SK-N-SH treated with all-trans-retinoic acid at 6 μM for 48 hours (cell line): ENCODE measurements at regions not wholly inside any gene's neighbourhood (a gene's known extent, or its start where the extent isn't known, plus 50 kb on each side); places are given as distances from the start of the nearest gene placed in this dataset.

Experiments used
- ATAC-seq: fragments of 200-7000 bp; cut with Tn5 transposase; 3 replicates; pipeline ENCODE4 v1.9.1; 2020; ENCODE audit warnings: mild to moderate bottlenecking, moderate library complexity
- ARNTL ChIP-seq: fragments of 450-650 bp; formaldehyde crosslinking; IDR thresholded peaks from 2 replicates; pipeline ENCODE4 v1.5.0; 2020; ENCODE audit warnings: low read depth, mild to moderate bottlenecking, moderate library complexity, borderline replicate concordance
- CSDC2 ChIP-seq: fragments of 250-450 bp; sonication (Bioruptor Pico); IDR thresholded peaks from 2 replicates; pipeline ENCODE4 v1.5.0; 2020; ENCODE audit warnings: mild to moderate bottlenecking, moderate library complexity
- CSRNP3 ChIP-seq: fragments of 250-450 bp; sonication (Bioruptor Pico); IDR thresholded peaks from 2 replicates; pipeline ENCODE4 v1.5.1; 2021; ENCODE audit warnings: mild to moderate bottlenecking, moderate library complexity
- ESRRG ChIP-seq: fragments of 250-450 bp; sonication (Bioruptor Pico); IDR thresholded peaks from 2 replicates; pipeline ENCODE4 v1.6.1; 2021; ENCODE audit warnings: mild to moderate bottlenecking
- GLIS3 ChIP-seq: fragments of 250-450 bp; sonication (Bioruptor Pico); IDR thresholded peaks from 2 replicates; pipeline ENCODE4 v1.5.0; 2020; ENCODE audit warnings: mild to moderate bottlenecking, moderate library complexity
- ISL1 ChIP-seq: fragments of 250-450 bp; sonication (Bioruptor Pico); IDR thresholded peaks from 2 replicates; pipeline ENCODE4 v2.1.2; 2022; ENCODE audit warnings: mild to moderate bottlenecking, moderate library complexity
- OSR1 ChIP-seq: fragments of 250-450 bp; sonication (Bioruptor Pico); IDR thresholded peaks from 2 replicates; pipeline ENCODE4 v1.8.0; 2022; ENCODE audit warnings: moderate library complexity, mild to moderate bottlenecking, inconsistent platforms
- PPARA ChIP-seq: fragments of 250-450 bp; sonication (Bioruptor Pico); IDR thresholded peaks from 2 replicates; pipeline ENCODE4 v1.5.0; 2020; ENCODE audit warnings: mild to moderate bottlenecking, borderline replicate concordance
- RARB ChIP-seq: fragments of 250-450 bp; sonication (Bioruptor Pico); IDR thresholded peaks from 2 replicates; pipeline ENCODE4 v1.8.0; 2021; ENCODE audit warnings: mild to moderate bottlenecking, moderate library complexity
- SNAI2 ChIP-seq: fragments of 250-450 bp; sonication (Bioruptor Pico); IDR thresholded peaks from 2 replicates; pipeline ENCODE4 v1.5.0; 2020; ENCODE audit warnings: mild to moderate bottlenecking, moderate library complexity
- TCF4 ChIP-seq: fragments of 250-450 bp; sonication (Bioruptor Pico); IDR thresholded peaks from 2 replicates; pipeline ENCODE4 v1.8.0; 2021; ENCODE audit warnings: mild to moderate bottlenecking, moderate library complexity, borderline replicate concordance
- TOX ChIP-seq: fragments of 250-450 bp; sonication (Bioruptor Pico); IDR thresholded peaks from 2 replicates; pipeline ENCODE4 v1.8.0; 2021; ENCODE audit warnings: mild to moderate bottlenecking, moderate library complexity, borderline replicate concordance
- ZC3H10 ChIP-seq: fragments of 250-450 bp; sonication (Bioruptor Pico); IDR thresholded peaks from 2 replicates; pipeline ENCODE4 v1.5.1; 2021; ENCODE audit warnings: mild to moderate bottlenecking, moderate library complexity
- ZFP3 ChIP-seq: fragments of 250-450 bp; sonication (Bioruptor Pico); IDR thresholded peaks from 2 replicates; pipeline ENCODE4 v1.5.0; 2020; ENCODE audit warnings: mild to moderate bottlenecking, moderate library complexity
- ZFP30 ChIP-seq: fragments of 450-650 bp; formaldehyde crosslinking; IDR thresholded peaks from 2 replicates; pipeline ENCODE4 v1.5.0; 2022; ENCODE audit warnings: mild to moderate bottlenecking, moderate library complexity
- ZNF565 ChIP-seq: fragments of 450-650 bp; formaldehyde crosslinking; conservative IDR thresholded peaks from 2 replicates; pipeline ENCODE4 v1.5.0; 2020; ENCODE audit warnings: low read depth, mild to moderate bottlenecking, moderate library complexity
- ZNF70 ChIP-seq: fragments of 450-650 bp; formaldehyde crosslinking; IDR thresholded peaks from 2 replicates; pipeline ENCODE4 v1.5.0; 2020; ENCODE audit warnings: mild to moderate bottlenecking, moderate library complexity
- ZNF8 ChIP-seq: fragments of 450-650 bp; formaldehyde crosslinking; IDR thresholded peaks from 2 replicates; pipeline ENCODE4 v1.5.0; 2020; ENCODE audit warnings: mild to moderate bottlenecking, moderate library complexity
- TF ChIP-seq, protein P1 (sequence below): fragments of 250-450 bp; sonication (Bioruptor Pico); IDR thresholded peaks from 2 replicates; pipeline ENCODE4 v1.8.0; 2020; ENCODE audit warnings: mild to moderate bottlenecking, moderate library complexity, borderline replicate concordance
- TF ChIP-seq, protein P2 (sequence below): fragments of 250-450 bp; sonication (Bioruptor Pico); IDR thresholded peaks from 2 replicates; pipeline ENCODE4 v1.8.0; 2021; ENCODE audit warnings: low read depth, mild to moderate bottlenecking, moderate library complexity, borderline replicate concordance
- TF ChIP-seq, protein P3 (sequence below): fragments of 250-450 bp; sonication (Bioruptor Pico); IDR thresholded peaks from 2 replicates; pipeline ENCODE4 v1.5.0; 2020; ENCODE audit warnings: mild to moderate bottlenecking, moderate library complexity

DNA sequence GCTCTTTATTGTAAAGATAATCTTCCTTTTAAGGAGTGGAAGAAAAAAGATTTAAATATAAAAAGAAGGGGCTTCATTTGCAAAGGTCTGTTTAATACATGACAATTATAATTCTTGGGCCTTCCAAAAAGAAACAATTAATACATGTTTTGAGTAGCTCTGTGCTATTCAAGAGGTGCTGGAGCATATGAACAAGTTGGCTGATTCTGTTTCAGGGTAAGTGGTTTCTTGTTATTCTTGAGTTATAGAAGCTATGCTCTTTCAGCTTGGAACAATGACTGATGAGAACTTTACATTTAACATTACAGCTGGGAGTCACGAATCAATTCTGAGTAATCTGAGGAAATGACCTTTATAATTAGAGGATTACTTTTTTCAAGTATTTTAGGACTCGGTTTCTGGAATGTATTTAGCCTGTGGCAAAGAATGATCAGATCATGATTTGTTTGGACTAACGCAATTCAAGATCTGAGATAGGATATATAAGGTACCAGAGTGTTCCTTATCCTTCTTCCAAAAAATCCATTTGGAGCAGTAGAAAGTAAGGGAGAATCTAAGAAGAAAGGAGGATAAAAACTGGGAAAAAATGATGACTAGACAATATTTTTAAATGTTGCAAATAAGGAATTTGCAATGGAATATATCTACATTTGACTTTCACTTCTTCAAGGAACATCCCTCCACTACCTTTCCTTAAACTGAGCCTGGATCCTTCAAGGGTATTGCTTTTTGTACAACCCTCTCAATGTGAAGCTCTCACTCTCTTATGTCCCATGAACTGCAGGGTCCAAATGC lies 77.1 kb upstream of the KCTD3 start:
- ATAC-seq: no peak
- TF ChIP-seq CSRNP3 (no peak), CSDC2 (CRISPR knock-in tag) (no peak), ZNF70 (CRISPR knock-in tag) (no peak)

DNA sequence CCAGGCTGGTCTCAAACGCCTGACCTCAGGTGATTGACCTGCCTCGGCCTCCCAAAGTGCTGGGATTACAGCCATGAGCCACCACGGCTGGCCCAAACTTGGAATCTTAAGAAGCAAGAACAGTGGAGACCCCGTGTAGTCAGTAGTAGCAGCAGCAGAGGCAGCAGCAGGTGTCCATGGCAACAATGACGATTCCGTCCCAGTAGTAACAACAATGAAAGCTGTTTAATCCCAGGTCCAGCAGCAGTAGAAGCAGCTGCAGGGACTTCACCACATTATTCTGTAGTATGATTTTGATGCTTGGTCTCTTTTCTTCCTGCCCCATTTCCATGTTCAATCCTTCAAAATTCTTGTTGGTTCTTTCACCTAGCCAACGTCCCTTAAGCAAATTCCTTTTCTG lies 69.6 kb upstream of the KCTD3 start:
- TF ChIP-seq CSDC2 (CRISPR knock-in tag): no peak
- TF ChIP-seq, protein P1, sequence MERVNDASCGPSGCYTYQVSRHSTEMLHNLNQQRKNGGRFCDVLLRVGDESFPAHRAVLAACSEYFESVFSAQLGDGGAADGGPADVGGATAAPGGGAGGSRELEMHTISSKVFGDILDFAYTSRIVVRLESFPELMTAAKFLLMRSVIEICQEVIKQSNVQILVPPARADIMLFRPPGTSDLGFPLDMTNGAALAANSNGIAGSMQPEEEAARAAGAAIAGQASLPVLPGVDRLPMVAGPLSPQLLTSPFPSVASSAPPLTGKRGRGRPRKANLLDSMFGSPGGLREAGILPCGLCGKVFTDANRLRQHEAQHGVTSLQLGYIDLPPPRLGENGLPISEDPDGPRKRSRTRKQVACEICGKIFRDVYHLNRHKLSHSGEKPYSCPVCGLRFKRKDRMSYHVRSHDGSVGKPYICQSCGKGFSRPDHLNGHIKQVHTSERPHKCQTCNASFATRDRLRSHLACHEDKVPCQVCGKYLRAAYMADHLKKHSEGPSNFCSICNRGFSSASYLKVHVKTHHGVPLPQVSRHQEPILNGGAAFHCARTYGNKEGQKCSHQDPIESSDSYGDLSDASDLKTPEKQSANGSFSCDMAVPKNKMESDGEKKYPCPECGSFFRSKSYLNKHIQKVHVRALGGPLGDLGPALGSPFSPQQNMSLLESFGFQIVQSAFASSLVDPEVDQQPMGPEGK (CRISPR knock-in tag): no peak
- TF ChIP-seq OSR1 (CRISPR knock-in tag): no peak
- no peak for TF ChIP-seq ISL1 (CRISPR knock-in tag)
- no peak for TF ChIP-seq PPARA (CRISPR knock-in tag)
- TF ChIP-seq TCF4 (CRISPR knock-in tag): no peak
- no peak for TF ChIP-seq ZNF565 (CRISPR knock-in tag)
- no peak for TF ChIP-seq TOX (CRISPR knock-in tag)
- no peak for TF ChIP-seq ZFP30 (CRISPR knock-in tag)
- TF ChIP-seq ZNF70 (CRISPR knock-in tag): no peak
- TF ChIP-seq ESRRG (CRISPR knock-in tag): no peak
- TF ChIP-seq, protein P2, sequence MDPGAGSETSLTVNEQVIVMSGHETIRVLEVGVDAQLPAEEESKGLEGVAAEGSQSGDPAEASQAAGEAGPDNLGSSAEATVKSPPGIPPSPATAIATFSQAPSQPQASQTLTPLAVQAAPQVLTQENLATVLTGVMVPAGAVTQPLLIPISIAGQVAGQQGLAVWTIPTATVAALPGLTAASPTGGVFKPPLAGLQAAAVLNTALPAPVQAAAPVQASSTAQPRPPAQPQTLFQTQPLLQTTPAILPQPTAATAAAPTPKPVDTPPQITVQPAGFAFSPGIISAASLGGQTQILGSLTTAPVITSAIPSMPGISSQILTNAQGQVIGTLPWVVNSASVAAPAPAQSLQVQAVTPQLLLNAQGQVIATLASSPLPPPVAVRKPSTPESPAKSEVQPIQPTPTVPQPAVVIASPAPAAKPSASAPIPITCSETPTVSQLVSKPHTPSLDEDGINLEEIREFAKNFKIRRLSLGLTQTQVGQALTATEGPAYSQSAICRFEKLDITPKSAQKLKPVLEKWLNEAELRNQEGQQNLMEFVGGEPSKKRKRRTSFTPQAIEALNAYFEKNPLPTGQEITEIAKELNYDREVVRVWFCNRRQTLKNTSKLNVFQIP (CRISPR knock-in tag): no peak
- TF ChIP-seq SNAI2 (CRISPR knock-in tag): no peak
- TF ChIP-seq ZNF8 (CRISPR knock-in tag): no peak
- peak; percentile 36; the same call in 1 of the 3 replicates for ATAC-seq

- no peak for ATAC-seq
- TF ChIP-seq ARNTL (CRISPR knock-in tag) (no peak), ZFP30 (CRISPR knock-in tag) (no peak), ZNF8 (CRISPR knock-in tag) (no peak), CSDC2 (CRISPR knock-in tag) (no peak), ZFP3 (CRISPR knock-in tag) (no peak), OSR1 (CRISPR knock-in tag) (no peak), ZNF565 (CRISPR knock-in tag) (no peak), RARB (CRISPR knock-in tag) (no peak)
- TF ChIP-seq, protein P2 (CRISPR knock-in tag): no peak
Observed at GRCh38 chr1:215501496-215501895, 65.6 kb upstream of the KCTD3 start.

- no peak for TF ChIP-seq CSDC2 (CRISPR knock-in tag)
- no peak for TF ChIP-seq ZFP3 (CRISPR knock-in tag)
- TF ChIP-seq GLIS3 (CRISPR knock-in tag): no peak
- TF ChIP-seq, protein P2 (CRISPR knock-in tag): no peak
- TF ChIP-seq ZC3H10: no peak
- no peak for TF ChIP-seq PPARA (CRISPR knock-in tag)
- no peak for TF ChIP-seq SNAI2 (CRISPR knock-in tag)
- TF ChIP-seq, protein P3, sequence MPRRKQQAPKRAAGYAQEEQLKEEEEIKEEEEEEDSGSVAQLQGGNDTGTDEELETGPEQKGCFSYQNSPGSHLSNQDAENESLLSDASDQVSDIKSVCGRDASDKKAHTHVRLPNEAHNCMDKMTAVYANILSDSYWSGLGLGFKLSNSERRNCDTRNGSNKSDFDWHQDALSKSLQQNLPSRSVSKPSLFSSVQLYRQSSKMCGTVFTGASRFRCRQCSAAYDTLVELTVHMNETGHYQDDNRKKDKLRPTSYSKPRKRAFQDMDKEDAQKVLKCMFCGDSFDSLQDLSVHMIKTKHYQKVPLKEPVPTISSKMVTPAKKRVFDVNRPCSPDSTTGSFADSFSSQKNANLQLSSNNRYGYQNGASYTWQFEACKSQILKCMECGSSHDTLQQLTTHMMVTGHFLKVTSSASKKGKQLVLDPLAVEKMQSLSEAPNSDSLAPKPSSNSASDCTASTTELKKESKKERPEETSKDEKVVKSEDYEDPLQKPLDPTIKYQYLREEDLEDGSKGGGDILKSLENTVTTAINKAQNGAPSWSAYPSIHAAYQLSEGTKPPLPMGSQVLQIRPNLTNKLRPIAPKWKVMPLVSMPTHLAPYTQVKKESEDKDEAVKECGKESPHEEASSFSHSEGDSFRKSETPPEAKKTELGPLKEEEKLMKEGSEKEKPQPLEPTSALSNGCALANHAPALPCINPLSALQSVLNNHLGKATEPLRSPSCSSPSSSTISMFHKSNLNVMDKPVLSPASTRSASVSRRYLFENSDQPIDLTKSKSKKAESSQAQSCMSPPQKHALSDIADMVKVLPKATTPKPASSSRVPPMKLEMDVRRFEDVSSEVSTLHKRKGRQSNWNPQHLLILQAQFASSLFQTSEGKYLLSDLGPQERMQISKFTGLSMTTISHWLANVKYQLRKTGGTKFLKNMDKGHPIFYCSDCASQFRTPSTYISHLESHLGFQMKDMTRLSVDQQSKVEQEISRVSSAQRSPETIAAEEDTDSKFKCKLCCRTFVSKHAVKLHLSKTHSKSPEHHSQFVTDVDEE (CRISPR knock-in tag): no peak
- ATAC-seq: no peak
Observed at GRCh38 chr1:215502081-215502480, 65.0 kb upstream of the KCTD3 start.
